GM18858 (cell line): ENCODE measurements at regions not wholly inside any gene's neighbourhood (a gene's known extent, or its start where the extent isn't known, plus 50 kb on each side); places are given as distances from the start of the nearest gene placed in this dataset.
"Not testable (repeated sequence)": the region's sequence is repeated elsewhere in the genome, so short reads cannot be mapped to it uniquely, and the experiment has no call there.

ENCODE experiments used
- ATAC-seq: cut with Tn5 transposase; IDR thresholded peaks from one replicate; pipeline ENCODE4 v1.9.1; 2021; ENCODE audit not compliant: unreplicated experiment

GRCh38 chr5:117594166-117594565 is 1019.5 kb upstream of the SEMA6A start:
- no peak for ATAC-seq

- peak; percentile 65 for ATAC-seq
Measured at GRCh38 chr5:117590944-117591343, 1016.3 kb upstream of the SEMA6A start.

GRCh38 chr5:117588611-117589010 is 1014.0 kb upstream of the SEMA6A start:
- ATAC-seq = no peak

DNA sequence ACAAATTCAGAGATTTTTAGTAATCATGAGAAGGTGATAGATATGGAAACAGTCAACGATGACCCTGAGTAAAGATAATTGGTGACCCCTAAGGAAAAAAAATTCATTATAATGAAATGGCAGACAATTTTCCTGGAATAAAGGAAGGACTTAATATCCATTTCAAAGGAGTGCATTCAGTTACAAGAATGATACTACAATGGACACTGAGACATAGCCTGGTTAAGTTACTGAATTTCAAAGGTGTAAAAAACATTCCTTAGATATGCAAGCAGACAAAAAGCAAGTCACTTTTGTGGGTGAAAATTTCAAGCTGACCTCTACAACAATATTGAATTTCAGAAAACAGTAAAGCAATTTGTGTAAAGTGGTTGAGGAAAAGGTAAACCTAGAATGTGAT is 1012.5 kb upstream of the SEMA6A start:
- no peak for ATAC-seq

DNA sequence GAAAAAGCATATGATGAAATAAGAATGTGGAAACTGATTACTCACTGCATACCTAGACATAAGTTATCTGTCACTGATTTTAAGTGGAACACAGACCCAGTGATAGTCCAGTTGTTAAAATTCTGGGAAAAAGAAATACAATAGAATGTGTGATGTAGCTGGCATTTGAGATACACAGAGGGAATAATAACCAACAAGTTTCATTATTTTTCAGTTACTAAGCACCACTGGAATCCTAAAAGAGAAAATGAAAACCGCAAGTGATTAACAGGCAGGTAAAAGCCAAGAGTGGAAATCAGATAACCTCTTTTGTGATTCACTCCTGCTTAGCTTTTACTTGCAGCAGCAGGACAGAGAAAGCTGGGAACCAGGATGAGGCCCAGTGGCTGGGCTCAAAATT is 994.0 kb upstream of the SEMA6A start:
- ATAC-seq = no peak

DNA sequence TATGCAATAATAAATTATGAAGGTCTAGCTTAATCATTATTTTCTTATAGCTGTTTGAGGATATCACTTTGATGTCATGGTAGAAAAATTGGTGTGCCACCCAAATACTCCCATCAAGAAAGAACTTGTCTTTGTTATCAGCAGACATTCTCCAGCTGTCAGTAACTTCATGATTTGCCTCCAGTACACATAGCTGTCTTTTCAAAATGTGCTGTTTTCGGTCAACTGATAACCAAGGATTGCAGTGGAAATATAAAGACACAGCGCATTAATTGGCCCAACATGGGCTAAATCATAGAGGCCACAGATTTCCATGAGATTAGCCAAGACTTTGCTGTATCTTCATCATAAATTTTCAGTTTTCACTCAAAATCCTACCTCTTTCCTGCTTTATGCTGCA is 993.5 kb upstream of the SEMA6A start:
- no peak for ATAC-seq

- ATAC-seq = no peak
Measured at GRCh38 chr5:117562647-117563046, 988.0 kb upstream of the SEMA6A start.

DNA sequence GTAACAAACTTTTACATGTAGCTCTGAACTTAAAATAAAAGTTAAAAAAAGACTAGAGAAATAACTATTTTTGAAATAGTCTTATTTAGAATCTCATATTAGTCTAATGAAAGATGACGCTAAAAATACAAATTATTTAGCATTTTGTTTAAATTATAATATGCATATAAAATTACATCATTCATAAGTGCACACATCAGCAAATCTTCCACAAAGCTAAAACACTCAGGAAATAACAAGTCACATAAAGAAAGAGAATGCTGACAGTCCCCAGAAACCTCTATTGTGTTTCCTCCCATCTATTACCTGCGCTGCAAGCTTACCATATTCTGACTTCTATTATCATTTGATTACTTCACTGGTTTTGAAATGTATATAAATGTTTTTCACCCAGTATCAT is 986.9 kb upstream of the SEMA6A start:
- no peak for ATAC-seq

DNA sequence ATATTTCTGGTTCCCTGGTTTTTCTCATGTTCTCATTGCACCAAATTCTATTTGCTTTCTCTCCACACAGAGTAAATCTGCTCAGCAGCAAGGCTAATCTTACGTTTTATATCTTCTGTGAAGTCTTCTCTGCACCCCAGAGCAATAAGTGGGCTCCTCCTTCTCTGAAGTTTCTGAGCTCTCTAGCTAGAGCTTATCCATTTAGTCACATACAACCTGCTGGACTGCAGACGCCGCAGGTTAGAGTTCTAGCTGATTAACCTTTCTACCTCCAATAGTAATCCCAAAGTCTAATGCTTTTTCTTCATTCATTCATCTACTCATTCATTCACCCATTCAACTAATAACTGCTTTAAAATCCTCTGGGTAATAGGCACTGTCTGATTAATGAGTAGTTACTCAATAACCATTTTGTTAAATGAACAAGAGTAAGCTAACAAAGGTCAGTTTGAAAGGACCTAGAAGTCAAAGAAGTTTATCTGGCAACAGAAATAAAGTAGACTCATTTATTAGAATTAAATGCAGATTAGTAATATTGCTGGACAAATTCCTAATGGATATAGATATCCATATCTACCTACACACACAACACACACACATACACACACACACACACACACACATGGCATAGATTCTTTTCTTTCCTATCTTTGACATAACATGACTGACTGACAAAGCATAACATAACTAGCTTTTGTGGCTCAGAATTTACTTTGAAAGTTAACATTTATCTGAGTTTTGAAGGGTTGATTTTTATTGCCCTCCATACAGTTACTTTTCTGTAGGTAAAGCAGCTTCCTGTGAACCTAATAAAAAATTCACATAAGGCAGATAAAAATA is 984.6 kb upstream of the SEMA6A start:
- no peak for ATAC-seq

DNA sequence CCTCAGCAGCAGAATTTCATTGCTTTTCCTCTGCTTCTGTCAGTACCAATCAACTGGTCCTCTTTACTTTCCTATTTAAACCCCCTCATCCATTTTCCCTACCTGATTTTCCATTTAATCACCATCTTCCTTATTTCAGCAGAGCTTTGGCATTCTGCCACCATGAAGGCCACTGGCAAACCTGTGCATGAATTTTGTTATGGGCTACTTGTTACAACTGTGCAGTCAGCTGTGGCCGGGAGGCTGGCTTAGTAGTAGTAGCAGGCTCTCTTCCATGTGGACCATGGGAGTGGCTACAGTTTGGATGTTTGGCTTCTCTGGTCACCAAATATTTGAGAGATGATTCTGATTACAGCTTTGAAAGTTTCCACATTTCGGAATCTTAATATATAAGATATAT is 976.6 kb upstream of the SEMA6A start:
- ATAC-seq = no peak

DNA sequence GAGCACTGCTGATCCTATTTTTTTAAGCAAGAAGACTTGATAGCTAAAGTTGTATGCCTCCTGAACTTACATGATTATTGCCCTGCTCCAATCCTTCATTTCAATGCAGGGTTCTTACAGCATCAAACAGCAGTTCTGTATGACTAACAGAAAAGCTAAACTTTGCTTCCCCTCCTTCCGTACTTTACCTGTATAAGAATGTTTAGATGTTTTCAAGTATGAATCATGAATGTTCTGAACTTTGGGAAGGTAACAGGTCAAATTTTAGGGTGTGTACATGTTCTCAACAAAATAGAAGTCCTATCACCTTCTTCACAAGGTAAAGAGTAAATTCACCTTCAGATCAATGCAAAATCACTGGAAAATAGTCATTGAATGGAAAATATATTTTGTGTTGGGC is 972.6 kb upstream of the SEMA6A start:
- no peak for ATAC-seq

DNA sequence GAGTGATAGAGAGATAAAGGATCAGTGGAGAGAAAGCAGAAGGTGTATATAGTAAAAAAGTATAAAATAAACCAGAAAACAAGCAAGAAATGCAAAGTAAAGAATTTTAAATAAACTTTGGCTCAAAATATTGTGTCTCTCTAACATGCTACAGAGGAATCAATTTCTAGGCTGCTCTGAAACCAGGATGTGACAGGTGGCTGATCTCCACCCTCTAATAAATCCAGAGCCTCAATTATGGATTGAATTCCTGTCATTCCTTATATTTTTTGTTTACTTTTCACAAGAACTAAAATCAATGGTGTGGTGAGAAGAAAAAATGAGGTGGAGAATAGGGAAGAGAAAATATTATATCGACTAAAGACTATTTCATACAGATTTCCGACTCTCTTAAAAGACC is 965.1 kb upstream of the SEMA6A start:
- ATAC-seq = no peak

GRCh38 chr5:117533792-117534191 is 959.2 kb upstream of the SEMA6A start:
- ATAC-seq = no peak

- ATAC-seq = not testable (repeated sequence)
Measured at GRCh38 chr5:117533051-117533670, 958.5 kb upstream of the SEMA6A start.

DNA sequence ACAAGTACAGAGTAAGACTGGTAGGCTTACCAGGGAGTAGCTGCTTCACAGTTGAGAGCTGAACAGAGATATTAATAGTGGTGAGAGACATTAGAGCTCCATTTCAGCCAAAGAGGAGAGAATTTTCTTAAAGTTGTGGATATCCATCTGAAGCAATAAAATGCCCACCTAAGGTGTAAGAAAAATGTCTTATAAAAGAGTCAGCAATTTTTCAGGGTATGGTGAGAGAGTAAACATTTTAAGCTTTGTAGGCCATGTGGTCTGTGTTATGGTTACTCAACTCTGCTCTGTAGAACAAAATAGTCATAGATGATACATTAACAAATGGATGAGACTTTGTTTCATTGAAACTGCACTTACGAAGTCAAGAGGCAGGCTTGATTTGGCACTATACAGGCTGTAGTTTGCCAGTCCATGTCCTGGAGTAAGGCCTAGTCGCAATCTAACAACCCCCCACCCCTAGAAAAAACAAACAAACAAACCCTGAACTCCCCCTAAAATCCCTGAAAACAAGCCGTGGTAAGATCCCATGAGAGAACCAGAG is 945.4 kb upstream of the SEMA6A start:
- no peak for ATAC-seq

DNA sequence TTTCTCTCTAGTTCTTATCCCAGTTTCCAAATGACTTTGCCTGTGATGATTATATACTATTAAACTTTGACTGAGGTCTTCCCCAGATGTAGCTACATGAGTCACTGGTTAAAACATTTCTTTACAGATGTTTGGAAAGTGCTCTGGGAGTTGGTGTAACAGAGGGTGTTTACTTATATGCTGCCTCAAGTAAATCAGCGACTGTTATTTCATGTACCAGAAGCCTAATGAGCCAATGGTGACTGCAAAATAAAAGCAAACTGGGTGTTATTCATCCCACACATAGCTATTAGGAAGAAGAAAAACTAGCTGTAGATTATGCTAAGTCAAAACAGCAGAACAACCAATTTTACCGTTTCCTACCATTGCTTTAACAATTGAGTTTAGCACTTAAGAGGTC is 929.7 kb upstream of the SEMA6A start:
- ATAC-seq = no peak

DNA sequence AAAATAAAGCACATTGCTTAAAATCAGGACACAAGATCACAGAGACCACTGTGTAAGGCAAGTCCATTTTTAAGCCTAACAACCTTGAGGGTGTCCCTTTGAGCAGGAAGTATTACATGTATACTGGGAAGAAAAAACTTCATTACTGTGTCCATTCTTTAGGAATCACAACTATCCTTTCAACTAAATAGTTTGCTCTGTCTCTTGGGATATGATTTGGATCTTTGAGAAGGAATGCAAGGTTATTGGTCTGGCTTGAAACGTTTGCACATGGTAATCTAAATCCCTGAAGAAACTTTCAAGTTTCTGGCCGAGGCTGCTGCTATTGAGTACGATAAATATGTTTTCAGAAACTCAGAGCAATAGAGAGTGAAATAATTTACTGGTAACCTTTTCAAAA is 923.0 kb upstream of the SEMA6A start:
- ATAC-seq = no peak

- ATAC-seq = no peak
Measured at GRCh38 chr5:117496801-117497200, 922.2 kb upstream of the SEMA6A start.

DNA sequence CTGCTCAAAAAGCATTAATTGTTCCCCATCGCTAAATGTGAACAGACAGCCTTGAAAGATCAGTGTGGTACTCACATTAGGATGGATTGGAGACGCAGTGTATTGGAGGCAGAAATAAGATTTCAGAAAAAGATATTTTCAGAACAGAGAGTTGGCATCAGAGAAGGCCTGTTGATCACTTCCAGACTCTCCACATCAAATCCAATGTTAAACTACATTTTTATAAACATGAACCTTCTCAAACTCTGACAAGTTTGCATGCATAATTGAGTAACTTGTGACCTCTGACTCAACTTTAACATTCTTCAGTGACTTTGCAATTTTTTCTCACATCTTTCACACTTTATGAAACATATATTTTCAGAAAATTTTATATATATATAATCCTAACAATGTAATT is 919.6 kb upstream of the SEMA6A start:
- ATAC-seq = no peak

DNA sequence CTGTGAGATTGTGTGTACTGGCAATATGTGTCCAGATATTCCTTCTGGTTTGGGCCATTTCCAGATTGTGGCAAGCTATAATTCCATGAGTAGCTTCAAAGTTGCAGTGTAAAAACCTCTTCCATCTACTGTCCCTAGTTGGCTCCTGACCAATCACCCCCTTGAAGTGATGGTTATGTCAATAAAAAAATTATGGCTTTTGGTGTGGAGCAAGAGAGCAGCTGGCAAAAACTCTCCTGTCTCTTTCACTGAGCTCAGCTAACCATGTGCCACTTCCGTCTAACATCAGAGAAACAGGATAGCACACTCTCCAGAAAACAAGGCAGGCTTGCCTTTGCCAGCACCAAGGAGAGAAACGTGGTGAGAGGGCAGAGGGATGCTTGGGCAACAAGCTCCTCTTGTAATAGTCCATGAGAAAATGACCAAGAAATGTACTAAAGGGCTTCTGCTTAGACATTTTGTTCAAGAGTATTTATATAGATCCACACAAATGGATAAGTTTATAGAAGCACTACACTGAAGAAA is 914.4 kb upstream of the SEMA6A start:
- no peak for ATAC-seq

- no peak for ATAC-seq
Measured at GRCh38 chr5:117487556-117487955, 912.9 kb upstream of the SEMA6A start.

DNA sequence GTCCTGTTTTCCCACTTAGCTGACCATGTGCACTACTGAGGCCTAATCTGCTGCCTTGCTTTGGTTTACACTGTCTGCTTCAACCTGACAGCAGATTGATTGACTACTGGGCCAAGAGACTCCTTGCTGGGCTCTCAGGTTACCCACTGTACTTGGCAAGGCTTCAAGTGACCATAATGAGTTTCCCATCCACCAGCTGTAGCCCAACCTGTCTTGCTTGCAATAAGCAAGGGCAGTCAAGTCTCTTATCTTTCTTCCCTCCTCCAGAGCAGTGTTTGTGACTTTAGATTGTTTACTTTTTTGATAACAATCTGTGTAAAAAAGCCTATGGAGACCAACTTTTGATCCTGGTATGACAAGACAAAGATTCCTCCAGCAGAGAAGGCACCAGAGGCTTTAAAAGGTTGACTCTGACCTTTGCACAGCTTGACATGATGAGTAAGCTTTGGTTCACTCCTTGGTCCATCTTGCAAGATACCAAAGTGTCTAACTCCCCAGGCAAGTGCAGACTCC is 912.3 kb upstream of the SEMA6A start:
- ATAC-seq = no peak
